ENCODE measurements at regions not wholly inside any gene's neighbourhood (a gene's known extent, or its start where the extent isn't known, plus 50 kb on each side); places are given as distances from the start of the nearest gene placed in this dataset.

DNA sequence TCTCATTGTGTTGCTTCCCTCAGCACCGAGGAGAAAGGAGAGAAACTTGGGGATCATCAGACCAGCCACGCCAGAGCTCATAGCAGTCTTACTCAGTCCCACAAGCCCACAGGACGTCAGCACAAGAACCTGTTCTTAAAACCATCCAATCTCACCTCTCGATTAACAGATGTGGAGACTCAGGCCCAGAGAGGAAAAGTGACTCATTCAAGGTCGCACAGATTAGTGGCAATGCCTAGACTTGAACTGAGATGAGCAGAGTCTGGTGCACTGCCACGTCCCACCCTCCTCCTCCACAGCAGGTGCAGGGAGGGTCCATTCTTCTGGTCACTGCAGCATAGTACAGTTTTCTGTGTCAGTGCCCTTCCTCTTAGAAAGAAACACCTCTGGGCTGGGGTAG, 154.9 kb upstream of the PZP start:
- TF ChIP-seq POLR2AphosphoS5 (IDR thresholded peaks at IDR 0.05): no peak
- TF ChIP-seq POLR2A (IDR thresholded peaks at IDR 0.05): no peak
